Inferior parietal cortex (tissue), 1 donor: ENCODE measurements at regions not wholly inside any gene's neighbourhood (a gene's known extent, or its start where the extent isn't known, plus 50 kb on each side); places are given as distances from the start of the nearest gene placed in this dataset.

Experiments used
- DNase-seq: peaks from one replicate; pipeline ENCODE4 v3.0.0-alpha.2; 2016; ENCODE audit errors: extremely low spot score

- DNase-seq = no peak
Observed at GRCh38 chr20:17819395-17820093, 119.8 kb downstream of the BANF2 start.

- DNase-seq = no peak
Observed at GRCh38 chr20:17818187-17818586, 118.4 kb downstream of the BANF2 start.

GRCh38 chr20:17816804-17817587, 117.2 kb downstream of the BANF2 start:
- no peak for DNase-seq

GRCh38 chr20:17811628-17811965, 111.8 kb downstream of the BANF2 start:
- no peak for DNase-seq

- no peak for DNase-seq
Observed at GRCh38 chr20:17810847-17811627, 111.3 kb downstream of the BANF2 start.

- DNase-seq = no peak
Observed at GRCh38 chr20:17810062-17810631, 110.4 kb downstream of the BANF2 start.

GRCh38 chr20:17809362-17810061, 109.7 kb downstream of the BANF2 start:
- no peak for DNase-seq

GRCh38 chr20:17808782-17809181, 109.0 kb downstream of the BANF2 start:
- no peak for DNase-seq

- no peak for DNase-seq
Observed at GRCh38 chr20:17808357-17808756, 108.6 kb downstream of the BANF2 start.

- no peak for DNase-seq
Observed at GRCh38 chr20:17807651-17808050, 107.9 kb downstream of the BANF2 start.

GRCh38 chr20:17806739-17807441, 107.1 kb downstream of the BANF2 start:
- DNase-seq = peak; percentile 15

- DNase-seq = no peak
Observed at GRCh38 chr20:17806107-17806506, 106.3 kb downstream of the BANF2 start.

- DNase-seq = no peak
Observed at GRCh38 chr20:17803765-17804164, 104.0 kb downstream of the BANF2 start.

GRCh38 chr20:17799575-17800227, 99.9 kb downstream of the BANF2 start:
- no peak for DNase-seq

GRCh38 chr20:17798601-17799000, 98.8 kb downstream of the BANF2 start:
- no peak for DNase-seq

GRCh38 chr20:17797579-17797978, 97.8 kb downstream of the BANF2 start:
- no peak for DNase-seq

- no peak for DNase-seq
Observed at GRCh38 chr20:17797161-17797560, 97.4 kb downstream of the BANF2 start.

- DNase-seq = no peak
Observed at GRCh38 chr20:17796091-17796563, 96.4 kb downstream of the BANF2 start.

GRCh38 chr20:17795501-17796071, 95.8 kb downstream of the BANF2 start:
- no peak for DNase-seq

GRCh38 chr20:17795003-17795402, 95.2 kb downstream of the BANF2 start:
- DNase-seq = no peak
